ENCODE measurements at regions not wholly inside any gene's neighbourhood (a gene's known extent, or its start where the extent isn't known, plus 50 kb on each side); places are given as distances from the start of the nearest gene placed in this dataset.

DNA sequence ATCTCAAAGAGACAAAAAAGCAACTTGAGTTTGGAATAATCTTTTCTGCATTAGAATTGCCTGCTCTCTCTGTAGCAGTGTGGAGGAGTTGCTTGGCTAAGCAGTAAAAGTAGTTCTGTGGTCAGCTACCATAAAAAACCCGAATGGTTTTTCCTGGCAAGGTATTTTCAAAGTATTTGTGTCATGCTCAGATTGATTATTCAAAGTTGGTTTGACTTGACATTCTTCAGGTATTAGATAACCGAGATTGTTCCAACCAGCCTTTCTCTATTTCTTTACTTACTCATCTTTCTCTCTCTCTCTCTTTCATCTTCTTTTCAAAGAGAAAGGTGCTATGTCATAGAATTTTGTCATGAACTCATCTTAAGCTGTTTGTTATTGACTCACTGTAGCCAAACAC is 404.9 kb downstream of the CPS1 start:
- TF ChIP-seq RBBP5 (IDR thresholded peaks at IDR 0.05; ENCODE audit: borderline replicate concordance, low read depth, low read length) (no peak), RXRA (IDR thresholded peaks at IDR 0.05; ENCODE audit: insufficient read depth, low read depth, low read length) (no peak), YY1 (IDR thresholded peaks at IDR 0.05; ENCODE audit: low read depth, low read length) (no peak), FOSL1 (IDR thresholded peaks at IDR 0.05; ENCODE audit: insufficient read depth, low read depth, low read length) (no peak), HDAC6 (IDR thresholded peaks at IDR 0.05; ENCODE audit: low read depth, low read length) (no peak), MAFK (IDR thresholded peaks at IDR 0.05; ENCODE audit: low read depth, low read length) (no peak), SP1 (IDR thresholded peaks at IDR 0.05; ENCODE audit: low read depth, low read length) (no peak), CTBP2 (IDR thresholded peaks at IDR 0.05; ENCODE audit: borderline replicate concordance, insufficient read depth, insufficient read length, low read length) (no peak), SIN3A (conservative IDR thresholded peaks at IDR 0.05 in 1 of 2, IDR thresholded peaks at IDR 0.05 in 1 of 2; ENCODE audit: low read depth in 1 of 2, low read length in 2 of 2) (no peak), SP2 (IDR thresholded peaks at IDR 0.05; ENCODE audit: low read length) (no peak), POU5F1 (IDR thresholded peaks at IDR 0.05; ENCODE audit: low read depth, low read length) (no peak), TAF7 (optimal IDR thresholded peaks at IDR 0.05; ENCODE audit: borderline replicate concordance, low read depth, low read length) (no peak)
- TF ChIP-seq, protein P1, sequence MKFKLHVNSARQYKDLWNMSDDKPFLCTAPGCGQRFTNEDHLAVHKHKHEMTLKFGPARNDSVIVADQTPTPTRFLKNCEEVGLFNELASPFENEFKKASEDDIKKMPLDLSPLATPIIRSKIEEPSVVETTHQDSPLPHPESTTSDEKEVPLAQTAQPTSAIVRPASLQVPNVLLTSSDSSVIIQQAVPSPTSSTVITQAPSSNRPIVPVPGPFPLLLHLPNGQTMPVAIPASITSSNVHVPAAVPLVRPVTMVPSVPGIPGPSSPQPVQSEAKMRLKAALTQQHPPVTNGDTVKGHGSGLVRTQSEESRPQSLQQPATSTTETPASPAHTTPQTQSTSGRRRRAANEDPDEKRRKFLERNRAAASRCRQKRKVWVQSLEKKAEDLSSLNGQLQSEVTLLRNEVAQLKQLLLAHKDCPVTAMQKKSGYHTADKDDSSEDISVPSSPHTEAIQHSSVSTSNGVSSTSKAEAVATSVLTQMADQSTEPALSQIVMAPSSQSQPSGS (IDR thresholded peaks at IDR 0.05; ENCODE audit: low read length), result no peak
- no peak overlapping the region for H3K18ac ChIP-seq (ENCODE audit: extremely low read depth, low read length)
- H4K20me1 ChIP-seq (replicated peaks in 1 of 2; ENCODE audit: control insufficient read depth in 1 of 2, insufficient read depth in 2 of 2, low read length in 2 of 2), result no peaks in the 10 kb centered on the region
- H3K4me2 ChIP-seq (ENCODE audit: insufficient read depth in 1 of 2, low read depth in 2 of 2, low read length in 2 of 2), result no peak overlapping the region
- no peak overlapping the region for H2BK120ac ChIP-seq (replicated peaks; ENCODE audit: low read depth, low read length)
- ChIA-PET CTCF (ENCODE audit: partially characterized antibody) (no interaction called here), POLR2A (ENCODE audit: partially characterized antibody) (no interaction called here)
- no peaks in the 10 kb centered on the region for H3K27me3 ChIP-seq (replicated peaks in 1 of 4; ENCODE audit: control insufficient read depth in 3 of 4, extremely low read depth in 1 of 4, insufficient read depth in 3 of 4, low read length in 3 of 4)
- H3K9me3 ChIP-seq (ENCODE audit: insufficient read depth in 2 of 2, low read depth in 1 of 2, low read length in 1 of 2), result no peaks in the 10 kb centered on the region
- H3K36me3 ChIP-seq (ENCODE audit: control insufficient read depth in 2 of 4, insufficient read depth in 4 of 4, low read length in 3 of 4), result no peaks in the 10 kb centered on the region
- no peak overlapping the region for H2BK5ac ChIP-seq (ENCODE audit: low read depth, low read length)
- H2BK15ac ChIP-seq (ENCODE audit: low read length), result no peak overlapping the region
- no peak overlapping the region for H2BK20ac ChIP-seq (ENCODE audit: low read length)
- H3K4me3 ChIP-seq (ENCODE audit: extremely low read depth in 1 of 4, insufficient read depth in 2 of 4, low read depth in 3 of 4, low read length in 4 of 4), result no peak overlapping the region
- no peak overlapping the region for H3K56ac ChIP-seq (replicated peaks; ENCODE audit: insufficient read length, low read depth, low read length)
- no peak overlapping the region for H3K9ac ChIP-seq (replicated peaks in 1 of 4; ENCODE audit: extremely low read depth in 1 of 4, low read depth in 3 of 4, low read length in 3 of 4)
- H3K27ac ChIP-seq (ENCODE audit: low read depth, low read length), result no peak overlapping the region
- no peak overlapping the region for H4K8ac ChIP-seq (ENCODE audit: extremely low read depth, insufficient read depth, low read length)
- DNase-seq (ENCODE audit: low read depth in 1 of 2, low spot score in 2 of 2) (no peak), FAIRE-seq (no peak)
- H3K14ac ChIP-seq (ENCODE audit: insufficient read length), result no peak overlapping the region
- H3K79me1 ChIP-seq (ENCODE audit: low read depth, low read length), result no peaks in the 10 kb centered on the region
- H4K5ac ChIP-seq (ENCODE audit: insufficient read length, low read depth, low read length), result no peak overlapping the region
- H3K4me1 ChIP-seq (replicated peaks in 1 of 4; ENCODE audit: control insufficient read depth in 3 of 4, insufficient read depth in 4 of 4, low read length in 3 of 4), result no peaks in the 10 kb centered on the region
- H3K79me2 ChIP-seq (ENCODE audit: control insufficient read depth in 1 of 2, insufficient read depth in 2 of 2, low read length in 2 of 2), result no peaks in the 10 kb centered on the region
- no peak overlapping the region for H3K4ac ChIP-seq (replicated peaks; ENCODE audit: insufficient read length, low read depth, low read length)
- no peak overlapping the region for H2AK5ac ChIP-seq (ENCODE audit: low read depth, low read length)
- H3K23ac ChIP-seq (ENCODE audit: insufficient read length), result no peak overlapping the region
- no peaks in the 10 kb centered on the region for H3K23me2 ChIP-seq (ENCODE audit: low read depth, low read length)
- H4K91ac ChIP-seq (replicated peaks; ENCODE audit: insufficient read length, low read length), result no peak overlapping the region
- no peak overlapping the region for H2BK12ac ChIP-seq (ENCODE audit: low read depth, low read length)
- H2AFZ ChIP-seq (ENCODE audit: low read length), result no peak overlapping the region
- WGBS, 2 experiments (ENCODE audit: extremely low coverage in 1 of 2, insufficient coverage in 1 of 2, insufficient read length in 1 of 2, insufficient replicate concordance in 2 of 2, low coverage in 1 of 2, low lambda C conversion rate in 2 of 2, missing lambda C conversion rate in 1 of 2), result 48% methylated on average over 2 of the region's 2 CpGs; no CpG with 5 or more reads in 1 of the 2 experiments
